ENCODE measurements at regions not wholly inside any gene's neighbourhood (a gene's known extent, or its start where the extent isn't known, plus 50 kb on each side); places are given as distances from the start of the nearest gene placed in this dataset.

DNA sequence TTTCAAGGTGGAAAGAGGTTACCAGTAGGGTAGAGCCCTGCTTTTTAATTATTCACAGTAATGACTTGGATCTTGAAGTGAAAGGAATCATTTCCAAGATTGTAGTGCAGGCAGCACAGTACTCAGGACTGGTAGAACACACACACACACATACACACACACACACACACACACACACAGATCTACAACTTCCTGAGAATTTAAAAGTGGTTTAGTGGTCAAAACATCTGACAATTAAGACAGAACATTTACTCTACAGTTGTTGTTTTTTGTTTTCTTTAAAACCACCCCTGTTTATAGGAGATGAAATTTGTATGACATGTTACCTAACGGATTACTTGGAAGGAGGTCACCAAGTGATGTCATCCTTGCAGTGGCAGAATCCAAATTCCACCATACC is 146.7 kb upstream of the VRK2 start:
- H3K9me3 ChIP-seq (ENCODE audit: control insufficient read depth, low read length): no peaks in the 10 kb centered on the region
- no peaks in the 10 kb centered on the region for H3K27me3 ChIP-seq (ENCODE audit: control insufficient read depth, insufficient read depth, low read length)
- no peaks in the 10 kb centered on the region for H3K4me1 ChIP-seq (ENCODE audit: control insufficient read depth, insufficient read depth, low read length)
- no peak overlapping the region for H3K4me3 ChIP-seq (ENCODE audit: low read length)
- H3K9ac ChIP-seq (ENCODE audit: low read length): no peak overlapping the region
- H3K36me3 ChIP-seq (ENCODE audit: control insufficient read depth, insufficient read depth, low read length): no peaks in the 10 kb centered on the region

DNA sequence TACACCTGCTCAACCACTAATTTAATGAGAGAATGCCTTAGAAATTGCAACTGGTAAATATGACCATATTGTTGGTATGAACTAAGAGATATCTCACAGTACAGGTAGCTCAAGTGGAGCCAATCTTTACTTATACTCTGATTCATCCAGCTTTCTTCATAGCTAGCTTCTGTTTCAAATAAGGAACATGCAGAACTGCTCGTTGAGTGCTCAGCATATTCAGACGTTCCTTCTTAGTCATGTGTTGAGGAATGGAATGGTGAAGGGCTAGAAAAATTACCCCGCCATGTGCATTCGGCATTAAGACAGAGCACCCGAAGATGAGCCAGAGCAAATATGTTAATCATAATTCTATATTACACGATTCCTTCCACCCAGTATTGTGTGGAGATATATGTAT is 144.0 kb upstream of the VRK2 start:
- Histone ChIP-seq H3K4me3 (ENCODE audit: low read length) (no peak overlapping the region), H3K36me3 (ENCODE audit: control insufficient read depth, insufficient read depth, low read length) (no peaks in the 10 kb centered on the region), H3K27me3 (ENCODE audit: control insufficient read depth, insufficient read depth, low read length) (no peaks in the 10 kb centered on the region), H3K4me1 (ENCODE audit: control insufficient read depth, insufficient read depth, low read length) (no peaks in the 10 kb centered on the region), H3K9me3 (ENCODE audit: control insufficient read depth, low read length) (no peaks in the 10 kb centered on the region), H3K9ac (ENCODE audit: low read length) (no peak overlapping the region)

DNA sequence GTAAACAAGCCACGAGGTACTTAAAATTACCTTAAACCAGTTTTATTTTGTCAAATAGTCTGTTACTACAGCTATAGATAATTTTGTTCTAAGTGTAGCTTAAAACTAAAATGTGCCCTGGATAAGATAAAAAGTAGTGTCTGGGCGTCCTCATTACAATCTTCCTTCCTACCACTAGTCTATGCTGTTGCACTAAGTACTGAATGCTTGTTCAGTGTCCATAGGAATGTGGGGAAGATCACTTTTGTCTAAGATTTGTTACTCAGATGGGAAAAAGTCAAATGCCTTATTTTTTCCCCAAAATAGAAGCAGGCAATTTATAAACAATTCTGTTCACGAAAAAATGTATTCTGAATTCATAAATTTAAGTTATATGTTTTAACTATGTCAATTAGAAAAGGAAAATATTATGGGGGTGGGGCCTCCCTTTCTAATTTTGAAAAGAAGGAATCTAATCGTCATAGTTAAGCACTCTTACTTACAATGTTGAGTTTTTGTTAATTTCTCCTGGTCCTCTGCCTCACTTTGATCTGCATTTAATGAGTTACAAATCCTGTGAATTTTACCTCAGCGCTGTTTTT is 140.4 kb upstream of the VRK2 start:
- H3K4me1 ChIP-seq (ENCODE audit: control insufficient read depth, insufficient read depth, low read length): no peaks in the 10 kb centered on the region
- no peaks in the 10 kb centered on the region for H3K36me3 ChIP-seq (ENCODE audit: control insufficient read depth, insufficient read depth, low read length)
- H3K27me3 ChIP-seq (ENCODE audit: control insufficient read depth, insufficient read depth, low read length): no peaks in the 10 kb centered on the region
- no peak overlapping the region for H3K9ac ChIP-seq (ENCODE audit: low read length)
- H3K9me3 ChIP-seq (ENCODE audit: control insufficient read depth, low read length): no peaks in the 10 kb centered on the region
- no peak overlapping the region for H3K4me3 ChIP-seq (ENCODE audit: low read length)

DNA sequence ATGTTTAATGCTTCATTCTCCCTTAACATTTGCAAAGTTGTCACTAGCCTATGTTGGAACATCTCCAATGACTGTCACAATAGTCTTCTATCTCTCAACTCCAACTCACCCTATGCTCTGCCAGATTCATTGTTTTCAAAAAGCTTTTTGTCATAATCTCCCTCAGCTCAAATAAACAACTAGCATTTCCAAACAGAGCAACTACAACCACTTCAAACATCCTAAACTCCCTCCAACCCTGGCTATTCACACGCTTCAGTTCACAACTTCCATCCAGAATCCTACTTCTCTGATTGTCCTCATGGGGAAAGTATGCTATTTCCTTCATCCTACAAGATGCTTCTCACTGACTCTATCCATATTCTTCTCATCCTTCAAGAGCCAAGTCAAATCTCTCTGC is 139.2 kb upstream of the VRK2 start:
- H3K9ac ChIP-seq (ENCODE audit: low read length): no peak overlapping the region
- no peaks in the 10 kb centered on the region for H3K36me3 ChIP-seq (ENCODE audit: control insufficient read depth, insufficient read depth, low read length)
- no peaks in the 10 kb centered on the region for H3K27me3 ChIP-seq (ENCODE audit: control insufficient read depth, insufficient read depth, low read length)
- no peak overlapping the region for H3K4me3 ChIP-seq (ENCODE audit: low read length)
- H3K4me1 ChIP-seq (ENCODE audit: control insufficient read depth, insufficient read depth, low read length): no peaks in the 10 kb centered on the region
- no peaks in the 10 kb centered on the region for H3K9me3 ChIP-seq (ENCODE audit: control insufficient read depth, low read length)

DNA sequence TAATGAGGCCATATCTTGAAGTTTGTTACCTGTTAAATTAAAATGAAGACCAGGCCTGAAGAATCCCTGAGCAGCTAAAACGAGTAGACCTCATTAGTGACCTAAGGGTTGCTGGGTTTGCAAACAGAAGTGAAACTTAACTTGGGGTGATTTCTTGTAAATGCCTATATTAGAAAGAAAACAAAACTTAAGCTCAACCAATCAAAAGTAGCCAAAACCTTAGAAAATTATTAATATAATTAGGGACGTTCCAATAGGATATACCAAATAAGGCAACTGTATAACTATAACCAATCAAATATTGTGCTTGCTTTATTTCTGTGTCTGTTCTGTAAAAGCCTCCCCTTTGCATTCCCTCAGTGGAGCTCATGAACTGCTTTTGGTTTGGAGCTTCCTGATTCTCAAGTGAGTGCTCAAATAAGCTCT is 137.9 kb upstream of the VRK2 start:
- no peaks in the 10 kb centered on the region for H3K27me3 ChIP-seq (ENCODE audit: control insufficient read depth, insufficient read depth, low read length)
- H3K9me3 ChIP-seq (ENCODE audit: control insufficient read depth, low read length): no peaks in the 10 kb centered on the region
- no peak overlapping the region for H3K4me3 ChIP-seq (ENCODE audit: low read length)
- H3K9ac ChIP-seq (ENCODE audit: low read length): no peak overlapping the region
- H3K4me1 ChIP-seq (ENCODE audit: control insufficient read depth, insufficient read depth, low read length): no peaks in the 10 kb centered on the region
- no peaks in the 10 kb centered on the region for H3K36me3 ChIP-seq (ENCODE audit: control insufficient read depth, insufficient read depth, low read length)

DNA sequence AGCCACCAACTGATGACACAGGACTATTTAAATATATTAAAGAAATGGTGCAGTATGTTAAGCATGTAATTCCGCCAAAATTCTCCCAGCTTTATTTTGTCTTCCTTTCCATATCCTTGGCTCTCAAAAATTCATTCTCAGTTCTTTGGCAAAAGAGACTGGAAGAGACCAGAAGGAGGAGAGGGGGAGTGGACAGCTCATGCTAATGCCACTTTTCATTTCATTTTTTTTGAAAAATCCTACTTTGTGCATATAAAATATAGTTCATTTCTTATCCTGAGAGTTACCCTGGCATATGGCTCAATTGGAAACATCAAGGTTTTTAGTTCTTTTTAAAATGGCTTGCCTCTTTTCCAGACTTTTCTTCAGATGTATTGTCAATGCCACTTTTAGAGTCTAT is 128.5 kb upstream of the VRK2 start:
- H3K36me3 ChIP-seq (ENCODE audit: control insufficient read depth, insufficient read depth, low read length): no peaks in the 10 kb centered on the region
- no peaks in the 10 kb centered on the region for H3K4me1 ChIP-seq (ENCODE audit: control insufficient read depth, insufficient read depth, low read length)
- no peaks in the 10 kb centered on the region for H3K9me3 ChIP-seq (ENCODE audit: control insufficient read depth, low read length)
- H3K27me3 ChIP-seq (ENCODE audit: control insufficient read depth, insufficient read depth, low read length): no peaks in the 10 kb centered on the region
- H3K9ac ChIP-seq (ENCODE audit: low read length): no peak overlapping the region
- H3K4me3 ChIP-seq (ENCODE audit: low read length): no peak overlapping the region

DNA sequence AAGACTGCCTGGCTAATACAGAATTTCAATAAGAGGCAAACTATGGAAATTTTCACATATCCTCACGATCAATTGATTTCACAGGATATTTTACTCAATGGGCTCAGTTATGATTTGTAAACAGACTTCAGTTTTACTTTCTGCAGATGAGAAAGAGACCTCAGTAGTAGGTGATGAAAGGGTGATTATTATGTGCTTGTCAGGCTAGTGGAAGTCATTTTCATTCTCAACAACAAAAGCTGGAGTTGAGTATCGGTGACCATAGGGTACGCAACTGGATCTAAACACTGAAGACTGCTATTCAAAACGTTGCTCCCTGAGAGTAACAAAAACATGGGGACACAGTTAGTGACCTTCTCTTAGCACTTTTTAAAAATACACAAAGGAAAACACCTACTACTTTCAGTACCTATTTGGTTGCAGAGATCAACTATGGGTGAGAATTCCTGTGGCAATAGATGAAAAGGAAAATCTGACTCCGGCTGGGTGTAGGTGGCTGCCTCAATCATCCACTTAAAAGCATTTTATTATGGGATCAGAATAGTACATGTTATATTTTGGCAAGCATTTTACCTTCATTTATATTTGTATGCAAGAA is 126.2 kb upstream of the VRK2 start:
- Histone ChIP-seq H3K4me1 (ENCODE audit: control insufficient read depth, insufficient read depth, low read length) (no peaks in the 10 kb centered on the region), H3K9ac (ENCODE audit: low read length) (no peak overlapping the region), H3K9me3 (ENCODE audit: control insufficient read depth, low read length) (no peaks in the 10 kb centered on the region), H3K27me3 (ENCODE audit: control insufficient read depth, insufficient read depth, low read length) (no peaks in the 10 kb centered on the region), H3K36me3 (ENCODE audit: control insufficient read depth, insufficient read depth, low read length) (no peaks in the 10 kb centered on the region), H3K4me3 (ENCODE audit: low read length) (no peak overlapping the region)

DNA sequence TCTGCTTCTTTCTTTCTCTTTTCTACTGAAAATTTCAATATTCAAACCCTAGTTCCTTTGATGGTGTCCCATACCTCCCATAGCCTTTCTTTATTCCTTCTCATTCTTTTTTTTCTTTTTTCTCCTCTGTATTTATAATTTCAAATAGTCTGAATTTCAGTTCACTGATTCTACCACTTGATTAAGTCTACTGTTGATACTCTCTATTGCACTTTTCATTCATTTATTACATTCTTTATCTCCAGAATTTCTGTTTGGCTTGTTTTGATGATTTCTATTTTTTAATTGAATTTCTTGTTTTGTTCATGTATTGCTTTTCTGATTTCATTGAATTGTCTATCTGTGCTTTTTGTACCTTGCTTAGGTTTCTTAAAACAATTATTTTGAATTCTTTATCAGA is 111.9 kb upstream of the VRK2 start:
- Histone ChIP-seq H3K9ac (ENCODE audit: low read length) (no peak overlapping the region), H3K4me1 (ENCODE audit: control insufficient read depth, insufficient read depth, low read length) (no peaks in the 10 kb centered on the region), H3K4me3 (ENCODE audit: low read length) (no peak overlapping the region), H3K36me3 (ENCODE audit: control insufficient read depth, insufficient read depth, low read length) (no peaks in the 10 kb centered on the region), H3K27me3 (ENCODE audit: control insufficient read depth, insufficient read depth, low read length) (no peaks in the 10 kb centered on the region), H3K9me3 (ENCODE audit: control insufficient read depth, low read length) (no peaks in the 10 kb centered on the region)

DNA sequence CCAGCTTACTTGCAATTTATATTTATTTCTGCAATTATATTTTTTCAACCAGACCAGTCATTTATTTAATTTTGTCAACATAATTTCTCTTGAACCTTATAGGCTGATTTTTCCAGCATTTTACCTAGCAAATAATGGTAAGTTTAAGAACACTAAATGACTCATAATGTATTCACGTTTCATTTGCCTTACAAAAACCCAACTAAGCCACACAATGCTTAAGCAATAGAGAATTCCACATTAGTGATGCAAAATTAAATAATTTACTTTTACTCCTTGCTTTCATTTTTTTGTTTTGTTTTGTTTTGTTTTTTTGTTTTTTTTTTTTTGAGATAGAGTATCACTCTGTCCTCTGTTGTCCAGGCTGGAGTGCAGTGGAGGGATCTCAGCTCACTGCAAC is 110.4 kb upstream of the VRK2 start:
- no peak overlapping the region for H3K9ac ChIP-seq (ENCODE audit: low read length)
- no peaks in the 10 kb centered on the region for H3K9me3 ChIP-seq (ENCODE audit: control insufficient read depth, low read length)
- no peaks in the 10 kb centered on the region for H3K36me3 ChIP-seq (ENCODE audit: control insufficient read depth, insufficient read depth, low read length)
- no peaks in the 10 kb centered on the region for H3K27me3 ChIP-seq (ENCODE audit: control insufficient read depth, insufficient read depth, low read length)
- H3K4me1 ChIP-seq (ENCODE audit: control insufficient read depth, insufficient read depth, low read length): no peaks in the 10 kb centered on the region
- no peak overlapping the region for H3K4me3 ChIP-seq (ENCODE audit: low read length)

DNA sequence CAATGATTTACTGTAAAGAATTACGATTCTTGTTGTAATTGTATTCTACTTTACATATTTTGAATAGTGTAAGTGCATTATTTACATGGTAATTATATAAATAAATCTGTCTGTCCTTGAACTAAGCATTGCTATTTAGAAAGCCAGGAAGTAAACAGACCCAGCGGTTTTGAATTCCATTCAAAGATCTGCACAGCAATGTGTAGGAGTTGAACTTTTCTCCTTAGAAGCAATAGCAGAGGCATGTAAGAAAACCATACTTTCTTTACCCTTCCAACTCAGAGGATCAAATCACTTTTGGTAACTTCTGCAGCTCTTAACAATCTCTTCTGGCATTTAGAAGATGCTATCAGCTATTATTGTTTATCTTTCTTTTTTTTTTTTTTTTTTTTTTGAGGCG is 109.2 kb upstream of the VRK2 start:
- no peaks in the 10 kb centered on the region for H3K4me1 ChIP-seq (ENCODE audit: control insufficient read depth, insufficient read depth, low read length)
- no peak overlapping the region for H3K4me3 ChIP-seq (ENCODE audit: low read length)
- H3K27me3 ChIP-seq (ENCODE audit: control insufficient read depth, insufficient read depth, low read length): no peaks in the 10 kb centered on the region
- H3K9me3 ChIP-seq (ENCODE audit: control insufficient read depth, low read length): no peaks in the 10 kb centered on the region
- H3K36me3 ChIP-seq (ENCODE audit: control insufficient read depth, insufficient read depth, low read length): no peaks in the 10 kb centered on the region
- no peak overlapping the region for H3K9ac ChIP-seq (ENCODE audit: low read length)

DNA sequence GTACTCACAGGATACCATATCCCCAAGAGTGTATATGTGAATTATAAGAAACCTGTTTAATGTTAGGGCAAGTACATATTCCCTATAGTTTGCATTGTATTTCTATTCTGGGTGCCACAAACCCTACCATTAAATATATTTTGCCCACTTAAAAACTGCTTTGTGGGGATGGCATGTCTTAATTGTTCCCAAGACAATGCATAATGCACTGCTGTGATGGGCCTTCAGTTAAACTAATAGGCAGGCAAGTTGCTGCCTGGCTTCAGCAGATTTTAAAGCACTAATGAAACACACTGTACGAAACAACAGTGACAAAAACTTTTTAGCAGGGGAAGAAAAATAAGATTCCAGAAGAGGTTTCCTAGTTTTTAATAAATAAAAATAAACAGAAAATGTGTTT is 104.8 kb upstream of the VRK2 start:
- H3K4me3 ChIP-seq (ENCODE audit: low read length): no peak overlapping the region
- no peak overlapping the region for H3K9ac ChIP-seq (ENCODE audit: low read length)

DNA sequence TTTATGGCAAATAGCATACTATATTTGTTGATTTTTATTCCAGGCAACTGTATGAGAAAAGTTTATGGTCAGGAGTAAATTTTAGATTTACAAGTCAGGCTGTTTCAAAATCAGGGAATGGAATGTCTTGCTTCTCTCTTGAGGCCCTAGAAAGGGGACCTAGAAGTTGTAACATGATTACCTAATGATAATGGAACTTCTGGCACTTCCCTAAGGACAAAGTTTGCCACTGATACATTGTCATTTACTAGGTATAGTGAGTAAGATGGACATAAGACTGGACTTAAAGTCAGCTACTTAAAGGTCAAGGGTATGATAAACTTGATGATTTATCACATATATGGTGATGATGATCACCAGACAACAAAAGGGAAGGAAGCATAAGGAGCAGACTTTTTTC is 103.3 kb upstream of the VRK2 start:
- no peaks in the 10 kb centered on the region for H3K36me3 ChIP-seq (ENCODE audit: control insufficient read depth, insufficient read depth, low read length)
- no peak overlapping the region for H3K9ac ChIP-seq (ENCODE audit: low read length)
- no peaks in the 10 kb centered on the region for H3K4me1 ChIP-seq (ENCODE audit: control insufficient read depth, insufficient read depth, low read length)

More for the DNA sequence above, 104.8 kb upstream of the VRK2 start:
- Histone ChIP-seq H3K4me1 (ENCODE audit: control insufficient read depth, insufficient read depth, low read length) (no peaks in the 10 kb centered on the region), H3K36me3 (ENCODE audit: control insufficient read depth, insufficient read depth, low read length) (no peaks in the 10 kb centered on the region), H3K9me3 (ENCODE audit: control insufficient read depth, low read length) (no peaks in the 10 kb centered on the region), H3K27me3 (ENCODE audit: control insufficient read depth, insufficient read depth, low read length) (no peaks in the 10 kb centered on the region)

DNA sequence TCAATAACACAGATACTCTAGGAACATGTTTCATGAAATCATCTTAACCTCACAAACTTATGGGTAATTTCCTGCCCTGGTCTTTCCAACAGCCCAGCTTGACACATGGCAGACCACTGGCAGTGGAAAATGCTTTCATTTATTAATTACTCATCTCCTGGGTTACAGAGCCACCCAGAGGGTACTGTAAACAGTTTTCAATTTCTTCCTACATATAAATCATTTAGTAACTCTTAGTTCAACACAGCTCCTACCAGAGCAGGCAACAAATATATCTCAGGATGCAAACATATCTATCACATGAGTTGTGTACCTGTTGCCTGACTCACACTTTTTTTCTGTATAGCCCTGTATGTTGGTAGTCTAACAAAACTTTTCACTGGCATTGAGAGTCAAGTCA is 99.2 kb upstream of the VRK2 start:
- Histone ChIP-seq H3K27me3 (ENCODE audit: control insufficient read depth, insufficient read depth, low read length) (no peaks in the 10 kb centered on the region), H3K36me3 (ENCODE audit: control insufficient read depth, insufficient read depth, low read length) (no peaks in the 10 kb centered on the region), H3K4me3 (ENCODE audit: low read length) (no peak overlapping the region), H3K9ac (ENCODE audit: low read length) (no peak overlapping the region), H3K9me3 (ENCODE audit: control insufficient read depth, low read length) (no peaks in the 10 kb centered on the region), H3K4me1 (ENCODE audit: control insufficient read depth, insufficient read depth, low read length) (no peaks in the 10 kb centered on the region)

More for the DNA sequence above, 103.3 kb upstream of the VRK2 start:
- Histone ChIP-seq H3K9me3 (ENCODE audit: control insufficient read depth, low read length) (no peaks in the 10 kb centered on the region), H3K27me3 (ENCODE audit: control insufficient read depth, insufficient read depth, low read length) (no peaks in the 10 kb centered on the region), H3K4me3 (ENCODE audit: low read length) (no peak overlapping the region)

Measured in mucosa of stomach (tissue), 1 donor.